Parathyroid adenoma (tissue), 2 donors: ENCODE measurements at regions not wholly inside any gene's neighbourhood (a gene's known extent, or its start where the extent isn't known, plus 50 kb on each side); places are given as distances from the start of the nearest gene placed in this dataset.

ENCODE experiments used
- H2AFZ ChIP-seq: fragments of 300-600 bp; sonication (generic); one replicate; pipeline ENCODE4 v1.7.0; 2017; ENCODE audit warnings: antibody characterized with exemption, mild to moderate bottlenecking
- H3K27ac ChIP-seq: fragments of 300-600 bp; sonication (generic); one replicate; pipeline ENCODE4 v1.7.0; 2017
- H3K27me3 ChIP-seq: fragments of 300-600 bp; sonication (generic); one replicate; pipeline ENCODE4 v1.7.0; 2017; ENCODE audit warnings: low read length; ENCODE audit not compliant: control insufficient read depth, insufficient read depth
- H3K36me3 ChIP-seq: fragments of 300-600 bp; sonication (generic); one replicate; pipeline ENCODE4 v1.7.0; 2017; ENCODE audit warnings: low read length; ENCODE audit not compliant: control insufficient read depth, insufficient read depth
- H3K4me1 ChIP-seq: fragments of 300-600 bp; sonication (generic); one replicate; pipeline ENCODE4 v1.7.0; 2017; ENCODE audit warnings: control low read depth
- H3K4me2 ChIP-seq: fragments of 300-600 bp; sonication (generic); one replicate; pipeline ENCODE4 v1.7.0; 2017; ENCODE audit warnings: low read length
- H3K4me3 ChIP-seq: fragments of 300-600 bp; sonication (generic); one replicate; pipeline ENCODE4 v1.7.0; 2017; ENCODE audit warnings: low read depth, low read length
- H3K79me2 ChIP-seq: fragments of 300-600 bp; sonication (generic); one replicate; pipeline ENCODE4 v1.7.0; 2017; ENCODE audit warnings: control low read depth
- H3K9ac ChIP-seq: fragments of 300-600 bp; sonication (generic); one replicate; pipeline ENCODE4 v1.7.0; 2017; ENCODE audit warnings: mild to moderate bottlenecking
- H3K9me3 ChIP-seq: fragments of 300-600 bp; sonication (generic); one replicate; pipeline ENCODE4 v1.7.0; 2017; ENCODE audit warnings: low read length; ENCODE audit not compliant: control insufficient read depth
- TF ChIP-seq, protein P1 (sequence below): fragments of 300-600 bp; sonication (generic); IDR thresholded peaks from one replicate; pipeline ENCODE4 v1.7.0; 2017; ENCODE audit warnings: antibody characterized with exemption, mild to moderate bottlenecking
- donor health status: primary hyperparathyroidism.

GRCh38 chr7:155213385-155213784 lies 84.3 kb upstream of the INSIG1 start:
- Histone ChIP-seq H3K36me3 (no peaks in the 10 kb centered on the region), H3K4me3 (no peak overlapping the region), H3K4me1 (no peaks in the 10 kb centered on the region), H3K27me3 (no peaks in the 10 kb centered on the region), H2AFZ (no peak overlapping the region), H3K27ac (no peak overlapping the region), H3K9me3 (no peaks in the 10 kb centered on the region), H3K4me2 (peak overlapping the region; percentile 90), H3K9ac (no peak overlapping the region), H3K79me2 (no peaks in the 10 kb centered on the region)
- TF ChIP-seq, protein P1, sequence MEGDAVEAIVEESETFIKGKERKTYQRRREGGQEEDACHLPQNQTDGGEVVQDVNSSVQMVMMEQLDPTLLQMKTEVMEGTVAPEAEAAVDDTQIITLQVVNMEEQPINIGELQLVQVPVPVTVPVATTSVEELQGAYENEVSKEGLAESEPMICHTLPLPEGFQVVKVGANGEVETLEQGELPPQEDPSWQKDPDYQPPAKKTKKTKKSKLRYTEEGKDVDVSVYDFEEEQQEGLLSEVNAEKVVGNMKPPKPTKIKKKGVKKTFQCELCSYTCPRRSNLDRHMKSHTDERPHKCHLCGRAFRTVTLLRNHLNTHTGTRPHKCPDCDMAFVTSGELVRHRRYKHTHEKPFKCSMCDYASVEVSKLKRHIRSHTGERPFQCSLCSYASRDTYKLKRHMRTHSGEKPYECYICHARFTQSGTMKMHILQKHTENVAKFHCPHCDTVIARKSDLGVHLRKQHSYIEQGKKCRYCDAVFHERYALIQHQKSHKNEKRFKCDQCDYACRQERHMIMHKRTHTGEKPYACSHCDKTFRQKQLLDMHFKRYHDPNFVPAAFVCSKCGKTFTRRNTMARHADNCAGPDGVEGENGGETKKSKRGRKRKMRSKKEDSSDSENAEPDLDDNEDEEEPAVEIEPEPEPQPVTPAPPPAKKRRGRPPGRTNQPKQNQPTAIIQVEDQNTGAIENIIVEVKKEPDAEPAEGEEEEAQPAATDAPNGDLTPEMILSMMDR: no peak

DNA sequence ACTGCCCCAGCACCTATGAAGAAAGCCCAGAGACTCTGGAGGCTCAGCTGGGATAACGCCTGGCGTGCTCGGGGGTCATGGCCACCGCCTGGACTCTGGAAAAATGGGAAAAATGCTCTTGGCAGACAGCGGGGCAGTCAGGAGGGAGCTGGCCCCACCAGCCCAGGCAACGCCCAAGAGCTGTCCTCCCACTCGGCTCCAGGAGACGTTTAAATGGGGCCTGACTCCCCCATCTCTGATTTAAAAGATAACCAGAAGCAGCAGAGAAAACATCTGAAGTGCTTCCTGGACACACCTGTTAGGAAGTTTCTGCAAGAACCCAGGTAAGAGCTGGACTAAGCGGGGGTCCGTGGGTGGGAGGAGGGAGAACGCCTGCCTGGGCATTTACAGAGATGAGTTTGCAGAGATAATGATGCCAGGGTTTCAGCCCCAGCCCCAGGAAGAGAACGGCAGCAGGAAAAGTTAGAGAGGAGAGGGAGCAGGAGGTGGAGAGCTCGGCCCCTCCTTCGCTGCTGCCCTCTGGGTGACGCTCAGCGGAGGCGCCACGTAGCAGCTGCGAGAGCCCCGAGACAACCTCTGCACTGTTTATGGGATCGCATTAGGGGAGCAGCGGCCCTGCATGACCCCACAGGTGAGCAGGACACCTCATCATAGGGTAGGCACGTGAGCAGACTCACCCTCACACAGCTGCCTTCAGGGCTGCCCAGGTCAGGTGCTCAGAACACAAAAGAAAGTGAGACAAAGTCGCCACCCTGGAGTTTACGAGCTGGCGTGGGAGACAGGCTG lies 83.5 kb upstream of the INSIG1 start:
- TF ChIP-seq, protein P1: no peak
- H3K79me2 ChIP-seq: no peaks in the 10 kb centered on the region
- H3K27me3 ChIP-seq: no peaks in the 10 kb centered on the region
- H3K9ac ChIP-seq: no peak overlapping the region
- no peaks in the 10 kb centered on the region for H3K4me1 ChIP-seq
- peak overlapping the region; percentile 87 for H2AFZ ChIP-seq
- H3K9me3 ChIP-seq: no peaks in the 10 kb centered on the region
- H3K4me3 ChIP-seq: peak overlapping the region; percentile 63
- H3K36me3 ChIP-seq: no peaks in the 10 kb centered on the region
- H3K4me2 ChIP-seq: peak overlapping the region; percentile 90
- H3K27ac ChIP-seq: peak overlapping the region; percentile 25

- Histone ChIP-seq H3K9me3 (no peaks in the 10 kb centered on the region), H3K36me3 (no peaks in the 10 kb centered on the region), H3K27me3 (no peaks in the 10 kb centered on the region), H3K4me1 (no peaks in the 10 kb centered on the region), H3K9ac (no peak overlapping the region), H2AFZ (no peak overlapping the region), H3K79me2 (no peaks in the 10 kb centered on the region), H3K4me3 (no peak overlapping the region), H3K27ac (no peak overlapping the region), H3K4me2 (no peak overlapping the region)
- TF ChIP-seq, protein P1: no peak
These were observed 81.9 kb upstream of the INSIG1 start for GRCh38 chr7:155215576-155216325.

GRCh38 chr7:155216475-155217272 lies 81.0 kb upstream of the INSIG1 start:
- H3K4me3 ChIP-seq: no peak overlapping the region
- TF ChIP-seq, protein P1: no peak
- H3K27me3 ChIP-seq: no peaks in the 10 kb centered on the region
- H3K4me2 ChIP-seq: no peak overlapping the region
- H2AFZ ChIP-seq: no peak overlapping the region
- no peak overlapping the region for H3K9ac ChIP-seq
- no peaks in the 10 kb centered on the region for H3K9me3 ChIP-seq
- H3K27ac ChIP-seq: no peak overlapping the region
- H3K79me2 ChIP-seq: no peaks in the 10 kb centered on the region
- peaks cover 4% of the 10 kb centered on the region for H3K4me1 ChIP-seq
- H3K36me3 ChIP-seq: no peaks in the 10 kb centered on the region
